Naive B cell (primary cell): ENCODE measurements at regions not wholly inside any gene's neighbourhood (a gene's known extent, or its start where the extent isn't known, plus 50 kb on each side); places are given as distances from the start of the nearest gene placed in this dataset.
"Not testable (repeated sequence)": the region's sequence is repeated elsewhere in the genome, so short reads cannot be mapped to it uniquely, and the experiment has no call there.

ENCODE experiments used
- ATAC-seq, 2 donors: fragments of 150-1000 bp; cut with Tn5 transposase; 2 replicates each; pipeline ENCODE4 v1.10.0; 2021; ENCODE audit warnings: low read depth in 2 of 2, mild to moderate bottlenecking in 2 of 2, moderate library complexity in 2 of 2
- DNase-seq: peaks from one replicate; pipeline ENCODE4 v3.0.0; 2022
- H3K27ac Mint-ChIP-seq, 6 donors: one replicate each; pipeline ENCODE4 v1.8.0; 2020 to 2022; ENCODE audit warnings: mild to moderate bottlenecking in 6 of 6, mixed read lengths in 6 of 6, moderate library complexity in 5 of 6, inconsistent platforms in 2 of 6
- H3K27me3 Mint-ChIP-seq, 3 donors: one replicate each; pipeline ENCODE4 v1.8.0; 2021 to 2022; ENCODE audit warnings: mixed read lengths in 3 of 3, mild to moderate bottlenecking in 1 of 3
- H3K36me3 Mint-ChIP-seq, 2 donors: one replicate each; pipeline ENCODE4 v1.8.0; 2020 to 2022; ENCODE audit warnings: mixed read lengths in 2 of 2, inconsistent platforms in 1 of 2, mild to moderate bottlenecking in 1 of 2
- H3K4me1 Mint-ChIP-seq, 3 donors: one replicate each; pipeline ENCODE4 v1.8.0; 2020 to 2022; ENCODE audit warnings: mixed read lengths in 3 of 3, inconsistent platforms in 1 of 3, mild to moderate bottlenecking in 1 of 3, moderate library complexity in 1 of 3
- H3K4me3 Mint-ChIP-seq, 8 donors: one replicate each; pipeline ENCODE4 v1.8.0; 2020 to 2022; ENCODE audit warnings: mild to moderate bottlenecking in 8 of 8, mixed read lengths in 8 of 8, moderate library complexity in 8 of 8, inconsistent platforms in 2 of 8
- H3K9me3 Mint-ChIP-seq, 7 donors: one replicate each; pipeline ENCODE4 v1.8.0; 2020 to 2022; ENCODE audit warnings: mixed read lengths in 7 of 7, mild to moderate bottlenecking in 5 of 7, inconsistent platforms in 2 of 7, moderate library complexity in 1 of 7

GRCh38 chr1:219414250-219414649 lies 198.7 kb downstream of the ZC3H11B start:
- DNase-seq (no peak), ATAC-seq (no peak)
- Mint-ChIP-seq H3K36me3 (no peaks in the 10 kb centered on the region), H3K4me1 (no peaks in the 10 kb centered on the region), H3K27ac (no peak overlapping the region), H3K9me3 (no peaks in the 10 kb centered on the region), H3K27me3 (peaks cover 0 to 10% (median 5%) of the 10 kb centered on the region in 3 donors), H3K4me3 (no peak overlapping the region)

GRCh38 chr1:219413536-219413935 lies 199.4 kb downstream of the ZC3H11B start:
- Mint-ChIP-seq H3K27ac (no peak overlapping the region), H3K9me3 (no peaks in the 10 kb centered on the region), H3K27me3 (peaks cover 0 to 5% (median 4%) of the 10 kb centered on the region in 3 donors), H3K4me3 (no peak overlapping the region), H3K4me1 (no peaks in the 10 kb centered on the region), H3K36me3 (no peaks in the 10 kb centered on the region)
- DNase-seq (no peak), ATAC-seq (no peak)

GRCh38 chr1:219412772-219413171 lies 200.1 kb downstream of the ZC3H11B start:
- DNase-seq (no peak), ATAC-seq (no peak)
- H3K27ac Mint-ChIP-seq, result no peak overlapping the region
- no peak overlapping the region for H3K4me3 Mint-ChIP-seq
- no peaks in the 10 kb centered on the region for H3K27me3 Mint-ChIP-seq
- H3K9me3 Mint-ChIP-seq, result no peaks in the 10 kb centered on the region
- no peaks in the 10 kb centered on the region for H3K36me3 Mint-ChIP-seq
- no peaks in the 10 kb centered on the region for H3K4me1 Mint-ChIP-seq

GRCh38 chr1:219410721-219411120 lies 202.2 kb downstream of the ZC3H11B start:
- not testable (repeated sequence) for H3K4me1 Mint-ChIP-seq, H3K9me3 Mint-ChIP-seq, H3K36me3 Mint-ChIP-seq, H3K27me3 Mint-ChIP-seq, DNase-seq, H3K4me3 Mint-ChIP-seq, ATAC-seq
- peak overlapping the region in 1 of 6 donors; percentile 47 for H3K27ac Mint-ChIP-seq

GRCh38 chr1:219405531-219406331 lies 207.2 kb downstream of the ZC3H11B start:
- Mint-ChIP-seq H3K4me3 (no peak overlapping the region), H3K9me3 (no peaks in the 10 kb centered on the region), H3K4me1 (no peaks in the 10 kb centered on the region), H3K36me3 (no peaks in the 10 kb centered on the region), H3K27ac (no peak overlapping the region), H3K27me3 (peaks cover 0 to 9% (median 0%) of the 10 kb centered on the region in 3 donors)
- no peak for ATAC-seq
- DNase-seq, result no peak

- no peak for ATAC-seq
- Mint-ChIP-seq H3K9me3 (no peaks in the 10 kb centered on the region), H3K4me3 (no peak overlapping the region), H3K27ac (peak overlapping the region in 1 of 6 donors; percentile 22), H3K36me3 (no peaks in the 10 kb centered on the region), H3K4me1 (no peaks in the 10 kb centered on the region), H3K27me3 (peaks cover 0 to 15% (median 0%) of the 10 kb centered on the region in 3 donors)
- no peak for DNase-seq
These were observed 208.3 kb downstream of the ZC3H11B start for GRCh38 chr1:219404629-219405028.

GRCh38 chr1:219402925-219403324 lies 210.0 kb downstream of the ZC3H11B start:
- ATAC-seq, result no peak
- Mint-ChIP-seq H3K27ac (no peak overlapping the region), H3K36me3 (peaks cover 0 to 5% of the 10 kb centered on the region in 2 donors), H3K9me3 (peaks cover 2 to 4% (median 3%) of the 10 kb centered on the region in 7 donors), H3K4me1 (no peaks in the 10 kb centered on the region), H3K27me3 (peaks cover 0 to 15% (median 0%) of the 10 kb centered on the region in 3 donors), H3K4me3 (no peak overlapping the region)
- DNase-seq, result no peak

- no peak overlapping the region for H3K27ac Mint-ChIP-seq
- peaks cover 0 to 15% (median 0%) of the 10 kb centered on the region in 3 donors for H3K27me3 Mint-ChIP-seq
- H3K36me3 Mint-ChIP-seq, result peaks cover under 1 to 9% of the 10 kb centered on the region in 2 donors
- ATAC-seq (no peak), DNase-seq (no peak)
- peaks cover 4 to 13% (median 8%) of the 10 kb centered on the region in 7 donors for H3K9me3 Mint-ChIP-seq
- H3K4me3 Mint-ChIP-seq, result no peak overlapping the region
- H3K4me1 Mint-ChIP-seq, result no peaks in the 10 kb centered on the region
These were observed 210.9 kb downstream of the ZC3H11B start for GRCh38 chr1:219401724-219402625.

- Mint-ChIP-seq H3K9me3 (peaks cover 14 to 32% (median 25%) of the 10 kb centered on the region in 7 donors), H3K4me3 (no peak overlapping the region), H3K4me1 (no peaks in the 10 kb centered on the region), H3K27me3 (peaks cover 0 to 15% (median 0%) of the 10 kb centered on the region in 3 donors), H3K36me3 (peaks cover 11 to 27% of the 10 kb centered on the region in 2 donors), H3K27ac (no peak overlapping the region)
- DNase-seq, result no peak
- no peak for ATAC-seq
These were observed 213.5 kb downstream of the ZC3H11B start for GRCh38 chr1:219399446-219399845.

GRCh38 chr1:219398815-219399396 lies 214.0 kb downstream of the ZC3H11B start:
- Mint-ChIP-seq H3K4me1 (no peaks in the 10 kb centered on the region), H3K4me3 (no peak overlapping the region), H3K9me3 (peaks cover 16 to 35% (median 28%) of the 10 kb centered on the region in 7 donors), H3K36me3 (peaks cover 11 to 27% of the 10 kb centered on the region in 2 donors), H3K27ac (no peak overlapping the region), H3K27me3 (peaks cover 0 to 15% (median 0%) of the 10 kb centered on the region in 3 donors)
- DNase-seq, result no peak
- ATAC-seq, result no peak

- no peak for DNase-seq
- H3K9me3 Mint-ChIP-seq, result peaks cover 22 to 40% (median 33%) of the 10 kb centered on the region in 7 donors
- H3K4me3 Mint-ChIP-seq, result no peak overlapping the region
- no peaks in the 10 kb centered on the region for H3K4me1 Mint-ChIP-seq
- H3K27ac Mint-ChIP-seq, result no peak overlapping the region
- peaks cover 15 to 27% of the 10 kb centered on the region in 2 donors for H3K36me3 Mint-ChIP-seq
- no peak for ATAC-seq
- H3K27me3 Mint-ChIP-seq, result peaks cover 0 to 9% (median 0%) of the 10 kb centered on the region in 3 donors
These were observed 215.4 kb downstream of the ZC3H11B start for GRCh38 chr1:219397511-219397910.

- H3K27ac Mint-ChIP-seq, result no peak overlapping the region
- no peaks in the 10 kb centered on the region for H3K27me3 Mint-ChIP-seq
- ATAC-seq (no peak), DNase-seq (no peak)
- no peaks in the 10 kb centered on the region for H3K4me1 Mint-ChIP-seq
- no peak overlapping the region for H3K4me3 Mint-ChIP-seq
- peaks cover 14 to 32% (median 21%) of the 10 kb centered on the region in 7 donors for H3K9me3 Mint-ChIP-seq
- H3K36me3 Mint-ChIP-seq, result peaks cover 8 to 23% of the 10 kb centered on the region in 2 donors
These were observed 217.6 kb downstream of the LYPLAL1 start for GRCh38 chr1:219391297-219391696.

- no peak for ATAC-seq
- DNase-seq, result no peak
- Mint-ChIP-seq H3K4me3 (no peak overlapping the region), H3K9me3 (peaks cover 0 to 10% (median 4%) of the 10 kb centered on the region in 7 donors), H3K27me3 (no peaks in the 10 kb centered on the region), H3K27ac (no peak overlapping the region), H3K36me3 (peaks cover 0 to 12% of the 10 kb centered on the region in 2 donors), H3K4me1 (no peaks in the 10 kb centered on the region)
These were observed 213.5 kb downstream of the LYPLAL1 start for GRCh38 chr1:219387211-219387610.
